HCT116 (cell line): ENCODE measurements at regions not wholly inside any gene's neighbourhood (a gene's known extent, or its start where the extent isn't known, plus 50 kb on each side); places are given as distances from the start of the nearest gene placed in this dataset.

Experiments used
- ATAC-seq: fragments of 200-7000 bp; cut with Tn5 transposase; 2 replicates; pipeline ENCODE4 v1.9.1; 2020; ENCODE audit warnings: mild to moderate bottlenecking, moderate library complexity
- BruUV-seq: library from RNA; stranded (reverse); fragments of 400-500 nt; replicated peaks from 2 replicates; lab custom pipeline; 2021; lab: Mats Ljungman, UMichigan
- CTCF ChIA-PET: fragments of 300-600 bp; sonication (Branson Sonifier 250); formaldehyde crosslinking; loops from one replicate; lab custom pipeline; 2021; ENCODE audit warnings: antibody characterized with exemption; lab: Charles Lee
- POLR2A ChIA-PET: fragments of 300-600, 350-600 bp; sonication (Branson Sonifier 250); formaldehyde crosslinking; loops from one replicate; lab custom pipeline; 2021; ENCODE audit warnings: antibody characterized with exemption; lab: Charles Lee
- RAD21 ChIA-PET, 2 experiments: fragments of 300-600 bp; sonication (Branson Sonifier 250); formaldehyde crosslinking; loops; one replicate each; lab custom pipeline; 2023; ENCODE audit warnings: low total read pairs in 2 of 2; ENCODE audit not compliant: uncharacterized antibody in 2 of 2, unreplicated experiment in 2 of 2, low non-redundant PET in 1 of 2; lab: Charles Lee
- DNase-seq: peaks from one replicate; pipeline ENCODE4 v3.0.0-alpha.2; 2010; ENCODE audit warnings: low read depth, low spot score
- H2AFZ ChIP-seq: fragments of 200-600 bp; shearing (Covaris generic), sonication (generic); 2 replicates; pipeline ENCODE4 v1.6.1; 2017; ENCODE audit warnings: low read depth, mixed run types, mixed read lengths, antibody characterized with exemption, low read length; ENCODE audit not compliant: poor library complexity, severe bottlenecking
- H3K27ac ChIP-seq: 2 replicates; pipeline ENCODE4 v1.5.1; 2012; ENCODE audit warnings: low read depth, low read length
- H3K27me3 ChIP-seq: fragments of 200-600 bp; sonication (generic); 2 replicates; pipeline ENCODE4 v1.6.1; 2016; ENCODE audit warnings: mixed run types, low read length, mixed read lengths; ENCODE audit not compliant: insufficient read depth
- H3K36me3 ChIP-seq, 2 experiments: fragments of 200-500 bp in 1 of 2; fragments of 200-600 bp in 1 of 2; sonication (Bioruptor generic) in 1 of 2; sonication (generic) in 1 of 2; 2 replicates each; pipeline versions ENCODE4 v1.5.1 to v1.6.1; 2014 to 2016; ENCODE audit warnings: low read length in 2 of 2, inconsistent platforms in 1 of 2, mixed read lengths in 1 of 2, mixed run types in 1 of 2; ENCODE audit not compliant: insufficient read depth in 2 of 2, control insufficient read depth in 1 of 2
- H3K4me1 ChIP-seq, 2 experiments: fragments of 200-600 bp in 1 of 2; sonication (generic) in 1 of 2; 2 replicates each; pipeline versions ENCODE4 v1.5.1 to v1.6.1; 2012 to 2017; ENCODE audit warnings: low read length in 2 of 2, inconsistent platforms in 1 of 2, mild to moderate bottlenecking in 1 of 2, mixed read lengths in 1 of 2, mixed run types in 1 of 2, moderate library complexity in 1 of 2; ENCODE audit not compliant: insufficient read depth in 2 of 2, control insufficient read depth in 1 of 2
- H3K4me2 ChIP-seq: fragments of 200-600 bp; sonication (generic); 2 replicates; pipeline ENCODE4 v1.6.1; 2017; ENCODE audit warnings: mixed run types, low read length, mixed read lengths
- H3K4me3 ChIP-seq, 2 experiments: fragments of 200-600 bp in 1 of 2; sonication (generic) in 1 of 2; replicated peaks in 1 of 2; 2 replicates each; pipeline ENCODE4 v1.5.1; 2011 to 2016; ENCODE audit warnings: low read length in 2 of 2, control low read depth in 1 of 2, low read depth in 1 of 2, mild to moderate bottlenecking in 1 of 2, mixed read lengths in 1 of 2, mixed run types in 1 of 2
- H3K79me2 ChIP-seq: fragments of 200-600 bp; sonication (generic); 2 replicates; pipeline ENCODE4 v1.6.1; 2017; ENCODE audit warnings: mild to moderate bottlenecking, mixed run types, low read length, moderate library complexity, mixed read lengths; ENCODE audit not compliant: insufficient read depth
- H3K9ac ChIP-seq: fragments of 200-600 bp; sonication (generic); 2 replicates; pipeline ENCODE4 v1.6.1; 2016; ENCODE audit warnings: low read length, mixed read lengths
- H3K9me2 ChIP-seq: fragments of 200-600 bp; sonication (generic), shearing (Covaris generic); 2 replicates; pipeline ENCODE4 v1.6.1; 2017; ENCODE audit warnings: mixed run types, mild to moderate bottlenecking, moderate library complexity; ENCODE audit not compliant: insufficient read depth
- H3K9me3 ChIP-seq, 2 experiments: fragments of 200-500 bp in 1 of 2; fragments of 200-600 bp in 1 of 2; sonication (Bioruptor generic) in 1 of 2; sonication (generic) in 1 of 2; 2 replicates each; pipeline ENCODE4 v1.6.1; 2014 to 2017; ENCODE audit warnings: low read length in 2 of 2, mixed read lengths in 2 of 2, inconsistent platforms in 1 of 2, low read depth in 1 of 2, mild to moderate bottlenecking in 1 of 2, mixed run types in 1 of 2, moderate library complexity in 1 of 2; ENCODE audit not compliant: control insufficient read depth in 1 of 2, insufficient read depth in 1 of 2
- H4K20me1 ChIP-seq: fragments of 200-600 bp; sonication (generic), shearing (Covaris generic); 2 replicates; pipeline ENCODE4 v1.6.1; 2017; ENCODE audit warnings: mixed run types, mild to moderate bottlenecking, moderate library complexity; ENCODE audit not compliant: insufficient read depth
- ATF3 ChIP-seq: IDR thresholded peaks from 2 replicates; pipeline ENCODE4 v1.6.1; 2012
- CTCF ChIP-seq, 3 experiments: fragments of 200-600 bp in 1 of 3; sonication (generic) in 1 of 3; IDR thresholded peaks in 2 of 3; conservative IDR thresholded peaks in 1 of 3; 2 replicates each; pipeline ENCODE4 v1.5.1; 2012 to 2017; ENCODE audit warnings: low read depth in 2 of 3, low read length in 2 of 3, antibody characterized with exemption in 1 of 3, borderline replicate concordance in 1 of 3, control low read depth in 1 of 3, mild to moderate bottlenecking in 1 of 3, mixed read lengths in 1 of 3, mixed run types in 1 of 3, moderate library complexity in 1 of 3; ENCODE audit not compliant: insufficient read depth in 1 of 3
- EGR1 ChIP-seq: IDR thresholded peaks from 2 replicates; pipeline ENCODE4 v1.6.1; 2012; ENCODE audit warnings: low read depth
- ELF1 ChIP-seq: IDR thresholded peaks from 2 replicates; pipeline ENCODE4 v1.6.1; 2012; ENCODE audit warnings: low read depth, borderline replicate concordance
- JUND ChIP-seq: IDR thresholded peaks from 2 replicates; pipeline ENCODE4 v1.6.1; 2012
- MAX ChIP-seq: IDR thresholded peaks from 2 replicates; pipeline ENCODE4 v1.6.1; 2012
- POLR2A ChIP-seq: IDR thresholded peaks from 2 replicates; pipeline ENCODE4 v1.7.0; 2011; ENCODE audit warnings: borderline replicate concordance; ENCODE audit not compliant: insufficient read depth, insufficient read length; ENCODE audit errors: extremely low read depth
- POLR2AphosphoS5 ChIP-seq: IDR thresholded peaks from 2 replicates; pipeline ENCODE4 v1.6.1; 2011; ENCODE audit warnings: mild to moderate bottlenecking, low read depth, low read length, moderate library complexity
- REST ChIP-seq: IDR thresholded peaks from 2 replicates; pipeline ENCODE4 v1.6.1; 2012; ENCODE audit warnings: low read depth
- TCF7L2 ChIP-seq: IDR thresholded peaks from 2 replicates; pipeline ENCODE4 v1.7.0; 2011; ENCODE audit warnings: borderline replicate concordance, inconsistent platforms; ENCODE audit not compliant: insufficient read depth, insufficient read length; ENCODE audit errors: extremely low read depth
- YY1 ChIP-seq: IDR thresholded peaks from 2 replicates; pipeline ENCODE4 v1.6.1; 2011; ENCODE audit warnings: low read length, low read depth, moderate library complexity, mild to moderate bottlenecking; ENCODE audit not compliant: insufficient replicate concordance; ENCODE audit errors: extremely low read depth
- ZFX ChIP-seq: fragments of 450-650 bp; IDR thresholded peaks from 2 replicates; pipeline ENCODE4 v1.6.1; 2017
- intact Hi-C: fragments of 100-400 bp; cut with micrococcal nuclease; formaldehyde crosslinking; loops from 2 replicates; pipeline ENCODE4 v1.10.0; 2022

GRCh38 chr4:20042769-20043168 lies 208.9 kb upstream of the SLIT2 start:
- Histone ChIP-seq H3K9ac (no peak overlapping the region), H3K4me3 (no peak overlapping the region), H3K9me2 (no peaks in the 10 kb centered on the region), H3K27ac (no peak overlapping the region), H2AFZ (no peak overlapping the region), H3K79me2 (no peaks in the 10 kb centered on the region), H3K4me1 (no peaks in the 10 kb centered on the region), H3K9me3 (no peaks in the 10 kb centered on the region), H3K4me2 (no peak overlapping the region), H3K36me3 (no peaks in the 10 kb centered on the region), H3K27me3 (no peaks in the 10 kb centered on the region), H4K20me1 (no peaks in the 10 kb centered on the region)
- intact Hi-C loops: no loop called here
- ChIA-PET POLR2A (no interaction called here), RAD21 (no interaction called here), CTCF (no interaction called here)
- ATAC-seq (no peak), DNase-seq (no peak)
- BruUV-seq: no TSS peak
- no peak for TF ChIP-seq ELF1
- TF ChIP-seq POLR2AphosphoS5: no peak
- TF ChIP-seq ATF3: no peak
- TF ChIP-seq POLR2A: no peak
- no peak for TF ChIP-seq JUND
- no peak for TF ChIP-seq REST
- no peak for TF ChIP-seq EGR1
- TF ChIP-seq CTCF (IDR thresholded peaks at IDR 0.05 in 2 of 3, conservative IDR thresholded peaks at IDR 0.05 in 1 of 3; ENCODE audit: borderline replicate concordance in 1 of 3, insufficient read depth in 1 of 3, low read depth in 2 of 3, low read length in 2 of 3): no peak
- TF ChIP-seq ZFX: no peak
- no peak for TF ChIP-seq TCF7L2
- no peak for TF ChIP-seq YY1
- TF ChIP-seq MAX: no peak
